HG03097 (cell line): ENCODE measurements at regions not wholly inside any gene's neighbourhood (a gene's known extent, or its start where the extent isn't known, plus 50 kb on each side); places are given as distances from the start of the nearest gene placed in this dataset.
"Not testable (repeated sequence)": the region's sequence is repeated elsewhere in the genome, so short reads cannot be mapped to it uniquely, and the experiment has no call there.

ENCODE experiments used
- ATAC-seq: cut with Tn5 transposase; IDR thresholded peaks from one replicate; pipeline ENCODE4 v1.9.1; 2021; ENCODE audit not compliant: unreplicated experiment, low FRiP score

GRCh38 chr5:108606185-108606584, 141.5 kb upstream of the FER start:
- no peak for ATAC-seq

GRCh38 chr5:108602830-108603229, 144.9 kb upstream of the FER start:
- ATAC-seq: no peak

- no peak for ATAC-seq
Observed at GRCh38 chr5:108590799-108591198, 156.9 kb upstream of the FER start.

GRCh38 chr5:108588323-108588722, 159.4 kb upstream of the FER start:
- no peak for ATAC-seq

GRCh38 chr5:108587821-108588220, 159.9 kb upstream of the FER start:
- no peak for ATAC-seq

GRCh38 chr5:108581026-108581425, 166.7 kb upstream of the FER start:
- ATAC-seq: no peak

GRCh38 chr5:108579236-108579635, 168.5 kb upstream of the FER start:
- no peak for ATAC-seq

GRCh38 chr5:108578791-108579190, 168.9 kb upstream of the FER start:
- ATAC-seq: no peak

GRCh38 chr5:108567429-108567828, 180.3 kb upstream of the FER start:
- no peak for ATAC-seq

- ATAC-seq: no peak
Observed at GRCh38 chr5:108564441-108564840, 182.5 kb upstream of the FBXL17 start.

GRCh38 chr5:108562205-108562454, 180.2 kb upstream of the FBXL17 start:
- no peak for ATAC-seq

- ATAC-seq: no peak
Observed at GRCh38 chr5:108561416-108562204, 179.7 kb upstream of the FBXL17 start.

- ATAC-seq: no peak
Observed at GRCh38 chr5:108560581-108560980, 178.7 kb upstream of the FBXL17 start.

- no peak for ATAC-seq
Observed at GRCh38 chr5:108560166-108560565, 178.3 kb upstream of the FBXL17 start.

GRCh38 chr5:108558840-108559239, 176.9 kb upstream of the FBXL17 start:
- not testable (repeated sequence) for ATAC-seq

- ATAC-seq: not testable (repeated sequence)
Observed at GRCh38 chr5:108558142-108558541, 176.2 kb upstream of the FBXL17 start.

- no peak for ATAC-seq
Observed at GRCh38 chr5:108557686-108558085, 175.8 kb upstream of the FBXL17 start.

GRCh38 chr5:108556441-108557145, 174.7 kb upstream of the FBXL17 start:
- no peak for ATAC-seq

GRCh38 chr5:108548684-108549596, 167.0 kb upstream of the FBXL17 start:
- no peak for ATAC-seq

GRCh38 chr5:108546939-108547338, 165.0 kb upstream of the FBXL17 start:
- ATAC-seq: no peak

- no peak for ATAC-seq
Observed at GRCh38 chr5:108545301-108545700, 163.4 kb upstream of the FBXL17 start.
